PC-9 (cell line): ENCODE measurements at regions not wholly inside any gene's neighbourhood (a gene's known extent, or its start where the extent isn't known, plus 50 kb on each side); places are given as distances from the start of the nearest gene placed in this dataset.

Experiments used
- EZH2 ChIP-seq: fragments of 200-600 bp; sonication (generic); IDR thresholded peaks from 2 replicates; pipeline ENCODE4 v1.8.0; 2017; ENCODE audit warnings: antibody characterized with exemption, low read depth
- TF ChIP-seq, protein P1 (sequence below): fragments of 200-600 bp; sonication (generic); conservative IDR thresholded peaks from 2 replicates; pipeline ENCODE4 v1.6.1; 2017; ENCODE audit warnings: mixed run types, antibody characterized with exemption, mild to moderate bottlenecking, moderate library complexity

DNA sequence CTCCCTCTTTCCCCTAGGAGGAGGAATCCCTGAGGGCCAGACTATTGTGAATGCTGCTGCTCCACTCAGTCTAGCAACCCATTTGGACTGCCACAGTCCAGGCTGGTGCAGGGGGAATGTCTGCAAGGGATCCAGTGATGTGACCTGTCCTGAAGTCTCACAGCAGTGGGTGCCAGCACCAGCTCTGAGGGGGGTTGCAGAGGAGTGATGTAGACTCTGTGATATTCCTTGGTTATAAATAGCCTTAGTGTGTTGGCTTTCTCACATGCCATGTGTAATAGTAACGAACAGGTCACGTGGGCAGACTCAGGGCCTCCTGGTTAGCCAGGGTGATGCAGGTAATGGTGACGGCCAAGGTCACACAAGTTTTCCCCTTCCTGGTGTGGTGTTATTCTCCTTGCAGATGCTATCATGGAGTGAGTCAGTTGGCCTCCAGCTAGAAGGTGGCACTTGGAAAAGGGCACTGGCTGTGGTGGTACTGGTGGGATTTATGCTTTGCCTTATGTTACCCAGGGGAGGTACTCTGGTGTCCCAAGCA is 404.4 kb downstream of the UTRN start:
- TF ChIP-seq, protein P1, sequence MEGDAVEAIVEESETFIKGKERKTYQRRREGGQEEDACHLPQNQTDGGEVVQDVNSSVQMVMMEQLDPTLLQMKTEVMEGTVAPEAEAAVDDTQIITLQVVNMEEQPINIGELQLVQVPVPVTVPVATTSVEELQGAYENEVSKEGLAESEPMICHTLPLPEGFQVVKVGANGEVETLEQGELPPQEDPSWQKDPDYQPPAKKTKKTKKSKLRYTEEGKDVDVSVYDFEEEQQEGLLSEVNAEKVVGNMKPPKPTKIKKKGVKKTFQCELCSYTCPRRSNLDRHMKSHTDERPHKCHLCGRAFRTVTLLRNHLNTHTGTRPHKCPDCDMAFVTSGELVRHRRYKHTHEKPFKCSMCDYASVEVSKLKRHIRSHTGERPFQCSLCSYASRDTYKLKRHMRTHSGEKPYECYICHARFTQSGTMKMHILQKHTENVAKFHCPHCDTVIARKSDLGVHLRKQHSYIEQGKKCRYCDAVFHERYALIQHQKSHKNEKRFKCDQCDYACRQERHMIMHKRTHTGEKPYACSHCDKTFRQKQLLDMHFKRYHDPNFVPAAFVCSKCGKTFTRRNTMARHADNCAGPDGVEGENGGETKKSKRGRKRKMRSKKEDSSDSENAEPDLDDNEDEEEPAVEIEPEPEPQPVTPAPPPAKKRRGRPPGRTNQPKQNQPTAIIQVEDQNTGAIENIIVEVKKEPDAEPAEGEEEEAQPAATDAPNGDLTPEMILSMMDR: no peak
- no peak for TF ChIP-seq EZH2
